Heart left ventricle (tissue), 16 donors: ENCODE measurements at regions not wholly inside any gene's neighbourhood (a gene's known extent, or its start where the extent isn't known, plus 50 kb on each side); places are given as distances from the start of the nearest gene placed in this dataset.

Experiments
- ATAC-seq, 4 donors: fragments of 200-7000 bp; cut with Tn5 transposase; one replicate each; pipeline ENCODE4 v1.9.1; 2020 to 2022; ENCODE audit warnings: moderate library complexity in 4 of 4, mild to moderate bottlenecking in 3 of 4, moderate number of reproducible peaks in 1 of 4
- DNase-seq, 5 donors: peaks; one replicate each; pipeline ENCODE4 v3.0.0-alpha.2; 2020
- H3K27ac ChIP-seq, 12 donors: fragments of 200-600 bp; sonication (generic) in 4 of 12; one replicate each; pipeline versions ENCODE4 v1.5.0 to v1.8.0; 2016 to 2022; ENCODE audit warnings: mild to moderate bottlenecking in 2 of 12
- H3K27me3 ChIP-seq, 9 donors: fragments of 200-600 bp; sonication (generic) in 2 of 9; one replicate each; pipeline versions ENCODE4 v1.5.1 to v1.8.0; 2016 to 2022; ENCODE audit warnings: mild to moderate bottlenecking in 3 of 9
- H3K36me3 ChIP-seq, 9 donors: fragments of 200-600 bp; sonication (generic) in 2 of 9; one replicate each; pipeline versions ENCODE4 v1.5.0 to v1.8.0; 2018 to 2022; ENCODE audit warnings: mild to moderate bottlenecking in 2 of 9
- H3K4me1 ChIP-seq, 12 donors: fragments of 200-600 bp; sonication (generic) in 4 of 12; one replicate each; pipeline versions ENCODE4 v1.5.0 to v1.8.0; 2016 to 2022; ENCODE audit warnings: mild to moderate bottlenecking in 3 of 12
- H3K4me3 ChIP-seq, 12 donors: fragments of 200-600 bp; sonication (generic) in 4 of 12; one replicate each; pipeline versions ENCODE4 v1.5.0 to v1.8.0; 2017 to 2022; ENCODE audit warnings: mild to moderate bottlenecking in 9 of 12, moderate library complexity in 4 of 12
- H3K9me3 ChIP-seq, 12 donors: fragments of 200-600 bp; sonication (generic) in 4 of 12; one replicate each; pipeline versions ENCODE4 v1.5.0 to v1.8.0; 2016 to 2022; ENCODE audit warnings: mild to moderate bottlenecking in 1 of 12
- CTCF ChIP-seq, 12 donors: fragments of 200-600 bp; sonication (generic) in 4 of 12; IDR thresholded peaks; one replicate each; pipeline versions ENCODE4 v1.5.0 to v1.8.0; 2018 to 2022; ENCODE audit warnings: antibody characterized with exemption in 12 of 12, mild to moderate bottlenecking in 5 of 12
- POLR2A ChIP-seq, 2 donors: fragments of 450-650 bp; IDR thresholded peaks; one replicate each; pipeline ENCODE4 v1.6.1; 2017; ENCODE audit warnings: antibody characterized with exemption in 2 of 2, mild to moderate bottlenecking in 2 of 2, moderate library complexity in 2 of 2
- WGBS, 4 donors: extraction: QIAGEN DNeasy Blood & Tissue Kit in 2 of 4; methylation state at CpG; one replicate each; pipeline versions ENCODE4 v1.1.5 to v1.1.7; 2013 to 2018; 5-methylcytosine and 5-hydroxymethylcytosine counted together
- intact Hi-C, 10 donors: fragments of 100-400 bp; cut with DNase I; formaldehyde crosslinking; loops; one replicate each; pipeline versions ENCODE4 v1.11.1 to v1.14.2; 2022
- donor health status: ischemic (EF 13 %, LVEDD 7.1; RV severe dilation, severe dysfunction).
- donor health status: healthy with polysubstance abuse.
- donor health status: DM: no; HTN: yes; CAD: no.
- donor health status: DM: no; HTN: no; CAD: no.
- donor health status: ischemic (EF 25% LVEDD 6.9; RV normal size, moderate dysfunction).
- donor health status: ischemic (EF 25% LVEDD 5.7; RV mildly dilated, moderate dysfunction).
- donor health status: healthy.
- donor health status: DM: yes; HTN: yes; CAD: no.
- donor health status: ischemic (EF 35%, LVEDD 5.7; RV mildly dilated, moderate dysfunction).
- donor health status: nonischemic (EF 11% LVEDD 7.7; RV severe dilation, severe dysfunction).
- donor health status: DM: yes; HTN: yes; CAD: no.
- donor health status: PGD.
- donor health status: ischemic (EF 29% LVEDD 5.4; RV normal size, mild dysfunction).
- donor health status: nonischemic (EF 23%, LVEDD 6.1; RV moderate dilation, normal function).

GRCh38 chr13:105634059-105634458 lies 901.4 kb downstream of the EFNB2 start:
- intact Hi-C loops = no loop called here
- Histone ChIP-seq H3K27me3 (peaks cover 0 to 3% (median 0%) of the 10 kb centered on the region in 9 donors), H3K4me3 (no peak overlapping the region), H3K4me1 (no peaks in the 10 kb centered on the region), H3K9me3 (no peaks in the 10 kb centered on the region), H3K36me3 (no peaks in the 10 kb centered on the region), H3K27ac (no peak overlapping the region)
- 88 to 98% (median 93%) methylated on average over 2 of the region's 2 CpGs for WGBS, 4 donors
- no peak for ATAC-seq
- DNase-seq = no peak
- TF ChIP-seq POLR2A (IDR thresholded peaks at IDR 0.05) (no peak), CTCF (IDR thresholded peaks at IDR 0.05) (no peak)

DNA sequence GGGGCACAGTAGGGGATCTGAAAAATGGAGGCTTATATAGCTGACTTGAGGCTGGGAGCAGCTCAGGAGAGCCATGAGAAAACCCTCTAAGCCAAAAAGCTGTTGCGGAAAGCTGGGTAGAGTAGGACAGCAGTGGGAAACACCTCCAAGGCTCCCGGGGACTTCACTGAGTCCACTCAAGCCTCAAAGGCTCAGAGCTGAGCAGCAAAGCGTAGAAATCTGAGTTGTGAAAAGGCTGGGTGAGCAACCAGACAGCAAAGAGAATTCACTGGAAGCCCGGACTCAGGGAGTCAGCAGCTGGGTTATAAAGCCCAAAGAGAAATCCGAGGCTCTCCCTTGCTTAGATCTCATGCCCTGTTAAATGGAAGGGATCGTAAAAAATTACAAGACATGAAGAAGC lies 905.0 kb downstream of the EFNB2 start:
- WGBS, 4 donors = 89 to 93% (median 91%) methylated on average over 6 of the region's 6 CpGs
- intact Hi-C loops = no loop called here
- Histone ChIP-seq H3K9me3 (no peaks in the 10 kb centered on the region), H3K4me1 (no peaks in the 10 kb centered on the region), H3K27me3 (peaks cover 0 to 3% (median 0%) of the 10 kb centered on the region in 9 donors), H3K4me3 (no peak overlapping the region), H3K27ac (no peak overlapping the region), H3K36me3 (no peaks in the 10 kb centered on the region)
- DNase-seq (no peak), ATAC-seq (no peak)
- TF ChIP-seq CTCF (IDR thresholded peaks at IDR 0.05) = no peak
- TF ChIP-seq POLR2A (IDR thresholded peaks at IDR 0.05) = no peak

- TF ChIP-seq POLR2A (IDR thresholded peaks at IDR 0.05) (no peak), CTCF (IDR thresholded peaks at IDR 0.05) (no peak)
- no peaks in the 10 kb centered on the region for H3K9me3 ChIP-seq
- ATAC-seq = no peak
- no peak overlapping the region for H3K27ac ChIP-seq
- H3K27me3 ChIP-seq = peaks cover 0 to 3% (median 0%) of the 10 kb centered on the region in 9 donors
- intact Hi-C loops = no loop called here
- no peaks in the 10 kb centered on the region for H3K4me1 ChIP-seq
- DNase-seq = no peak
- H3K4me3 ChIP-seq = no peak overlapping the region
- no peaks in the 10 kb centered on the region for H3K36me3 ChIP-seq
- 86 to 90% (median 89%) methylated on average over 7 of the region's 7 CpGs for WGBS, 4 donors
These were observed 908.2 kb downstream of the EFNB2 start for GRCh38 chr13:105627270-105627669.

DNA sequence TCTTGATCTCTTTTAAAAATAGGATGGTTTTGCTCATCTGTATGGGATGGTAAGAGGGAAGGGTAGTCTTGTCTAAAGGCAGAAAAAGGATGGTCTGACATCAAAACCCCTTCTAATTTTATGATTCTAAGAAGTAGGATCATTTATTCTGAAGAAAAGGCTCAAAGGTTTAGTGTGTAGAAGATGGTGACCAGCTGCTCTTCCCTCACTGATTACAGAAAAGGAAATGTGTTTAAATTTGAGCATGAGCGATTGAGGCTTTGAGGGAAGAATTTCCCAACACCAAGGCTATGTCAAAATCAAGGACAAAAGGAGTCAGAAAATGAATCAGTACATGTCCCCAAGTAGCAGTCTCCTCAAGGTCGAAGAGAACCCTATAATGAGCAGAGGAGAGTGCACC lies 909.8 kb downstream of the EFNB2 start:
- TF ChIP-seq CTCF (IDR thresholded peaks at IDR 0.05) (no peak), POLR2A (IDR thresholded peaks at IDR 0.05) (no peak)
- Histone ChIP-seq H3K4me3 (no peak overlapping the region), H3K4me1 (no peaks in the 10 kb centered on the region), H3K9me3 (no peaks in the 10 kb centered on the region), H3K36me3 (no peaks in the 10 kb centered on the region), H3K27ac (no peak overlapping the region), H3K27me3 (peaks cover 0 to 3% (median 0%) of the 10 kb centered on the region in 9 donors)
- ATAC-seq = no peak
- DNase-seq = no peak
- intact Hi-C loops = no loop called here
- 62 to 74% (median 66%) methylated on average over 2 of the region's 2 CpGs for WGBS, 4 donors
